Loucy (cell line): ENCODE measurements at regions not wholly inside any gene's neighbourhood (a gene's known extent, or its start where the extent isn't known, plus 50 kb on each side); places are given as distances from the start of the nearest gene placed in this dataset.

Experiments used
- H2AFZ ChIP-seq: fragments of 200-600 bp; sonication (generic); 2 replicates; pipeline ENCODE4 v1.6.0; 2016; ENCODE audit warnings: antibody characterized with exemption, mild to moderate bottlenecking, low read length, moderate library complexity
- H3F3A ChIP-seq: fragments of 200-600 bp; 2 replicates; pipeline ENCODE4 v1.6.0; 2016; ENCODE audit warnings: antibody characterized with exemption, low read depth, mild to moderate bottlenecking
- H3K27me3 ChIP-seq: fragments of 200-600 bp; sonication (generic); 2 replicates; pipeline ENCODE4 v1.6.1; 2014; ENCODE audit warnings: low read length, mild to moderate bottlenecking; ENCODE audit not compliant: insufficient read depth, poor library complexity, severe bottlenecking
- H3K36me3 ChIP-seq: fragments of 200-600 bp; sonication (generic); 2 replicates; pipeline ENCODE4 v1.6.1; 2016; ENCODE audit warnings: low read length; ENCODE audit not compliant: insufficient read depth
- H3K4me1 ChIP-seq: fragments of 200-600 bp; sonication (generic); 2 replicates; pipeline ENCODE4 v1.5.1; 2014; ENCODE audit warnings: low read length, mild to moderate bottlenecking; ENCODE audit not compliant: insufficient read depth, poor library complexity, severe bottlenecking
- H3K4me2 ChIP-seq: fragments of 200-600 bp; sonication (generic); 2 replicates; pipeline ENCODE4 v1.6.0; 2014; ENCODE audit warnings: antibody characterized with exemption, low read length, low read depth, mild to moderate bottlenecking; ENCODE audit not compliant: poor library complexity, severe bottlenecking
- H3K4me3 ChIP-seq: fragments of 200-600 bp; sonication (generic); 2 replicates; pipeline ENCODE4 v1.5.1; 2014; ENCODE audit warnings: low read length, mild to moderate bottlenecking, mixed read lengths; ENCODE audit not compliant: poor library complexity, severe bottlenecking
- H3K79me2 ChIP-seq: fragments of 200-600 bp; sonication (generic); 2 replicates; pipeline ENCODE4 v1.6.1; 2014; ENCODE audit warnings: low read length; ENCODE audit not compliant: insufficient read depth
- H3K9ac ChIP-seq: fragments of 200-600 bp; sonication (generic); 2 replicates; pipeline ENCODE4 v1.6.0; 2014; ENCODE audit warnings: mild to moderate bottlenecking, low read depth, low read length, moderate library complexity; ENCODE audit not compliant: poor library complexity, severe bottlenecking
- H3K9me2 ChIP-seq: fragments of 200-600 bp; sonication (generic); replicated peaks from 2 replicates; pipeline ENCODE4 v1.6.1; 2016; ENCODE audit warnings: low read depth, low read length, mixed read lengths
- H3K9me3 ChIP-seq: fragments of 200-600 bp; sonication (generic); 2 replicates; pipeline ENCODE4 v1.6.1; 2014; ENCODE audit warnings: mild to moderate bottlenecking, antibody characterized with exemption, low read length, low read depth; ENCODE audit not compliant: insufficient read depth
- H4K20me1 ChIP-seq: fragments of 200-600 bp; sonication (generic); 2 replicates; pipeline ENCODE4 v1.6.0; 2014; ENCODE audit warnings: antibody characterized with exemption, low read length, mild to moderate bottlenecking; ENCODE audit not compliant: insufficient read depth, poor library complexity, severe bottlenecking
- EZH2phosphoT487 ChIP-seq: fragments of 200-600 bp; IDR thresholded peaks from 2 replicates; pipeline ENCODE4 v1.6.1; 2018; ENCODE audit warnings: antibody characterized with exemption, mild to moderate bottlenecking, moderate library complexity, borderline replicate concordance
- TF ChIP-seq, protein P1 (sequence below): fragments of 200-600 bp; sonication (generic); conservative IDR thresholded peaks from 2 replicates; pipeline ENCODE4 v1.5.1; 2014; ENCODE audit warnings: mild to moderate bottlenecking, antibody characterized with exemption, low read length

DNA sequence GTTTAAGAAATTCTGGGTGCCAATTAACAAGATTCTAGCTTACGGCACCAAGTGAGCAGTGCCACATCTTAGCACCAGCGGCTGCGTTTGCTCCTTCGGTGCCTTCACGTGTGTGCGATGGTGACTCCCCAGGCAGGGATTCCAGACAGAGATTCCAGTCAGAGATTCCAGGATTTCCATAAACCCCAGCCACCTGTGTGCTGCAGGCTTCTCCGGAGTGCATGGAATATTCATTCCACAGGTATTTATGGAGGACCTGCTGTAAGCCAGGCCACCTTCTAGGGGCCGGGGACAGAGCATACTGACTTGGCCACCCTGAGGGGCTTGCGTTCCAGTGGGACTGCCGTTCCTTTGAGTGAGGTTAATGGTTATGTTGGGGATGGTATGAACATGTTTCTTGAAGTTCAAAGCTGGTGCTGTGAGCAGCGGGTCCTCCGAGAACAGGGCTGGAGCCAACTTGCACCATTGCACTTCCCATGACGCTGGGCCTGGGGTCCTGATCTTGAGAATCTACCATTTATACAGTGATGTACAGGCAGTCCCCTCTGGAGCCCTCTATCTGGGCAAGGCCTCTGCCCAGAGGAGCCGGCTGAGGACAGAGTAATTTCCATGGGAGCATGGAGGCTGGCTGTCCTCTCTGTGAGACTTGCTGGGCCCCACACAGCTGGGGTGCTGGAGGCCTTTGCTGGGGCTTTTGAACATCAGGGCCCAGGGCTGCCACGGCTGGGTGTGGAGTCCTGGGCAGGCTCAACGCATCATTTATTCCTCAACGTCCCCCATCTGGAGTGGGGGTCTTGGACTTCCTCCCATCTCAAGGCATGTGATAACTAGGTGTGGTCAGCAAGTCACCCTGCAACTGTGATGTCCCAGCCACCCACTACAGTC lies 58.8 kb upstream of the AJAP1 start:
- Histone ChIP-seq H3K4me1 (no peaks in the 10 kb centered on the region), H3K9me3 (no peaks in the 10 kb centered on the region; the same call in 1 of the 2 replicates), H3K9ac (no peak overlapping the region), H3K36me3 (no peaks in the 10 kb centered on the region), H4K20me1 (no peaks in the 10 kb centered on the region), H3K9me2 (no peaks in the 10 kb centered on the region), H3K79me2 (no peaks in the 10 kb centered on the region), H3K4me3 (no peak overlapping the region), H3F3A (no peaks in the 10 kb centered on the region), H3K27me3 (no peaks in the 10 kb centered on the region), H3K4me2 (no peak overlapping the region), H2AFZ (no peak overlapping the region)
- TF ChIP-seq, protein P1, sequence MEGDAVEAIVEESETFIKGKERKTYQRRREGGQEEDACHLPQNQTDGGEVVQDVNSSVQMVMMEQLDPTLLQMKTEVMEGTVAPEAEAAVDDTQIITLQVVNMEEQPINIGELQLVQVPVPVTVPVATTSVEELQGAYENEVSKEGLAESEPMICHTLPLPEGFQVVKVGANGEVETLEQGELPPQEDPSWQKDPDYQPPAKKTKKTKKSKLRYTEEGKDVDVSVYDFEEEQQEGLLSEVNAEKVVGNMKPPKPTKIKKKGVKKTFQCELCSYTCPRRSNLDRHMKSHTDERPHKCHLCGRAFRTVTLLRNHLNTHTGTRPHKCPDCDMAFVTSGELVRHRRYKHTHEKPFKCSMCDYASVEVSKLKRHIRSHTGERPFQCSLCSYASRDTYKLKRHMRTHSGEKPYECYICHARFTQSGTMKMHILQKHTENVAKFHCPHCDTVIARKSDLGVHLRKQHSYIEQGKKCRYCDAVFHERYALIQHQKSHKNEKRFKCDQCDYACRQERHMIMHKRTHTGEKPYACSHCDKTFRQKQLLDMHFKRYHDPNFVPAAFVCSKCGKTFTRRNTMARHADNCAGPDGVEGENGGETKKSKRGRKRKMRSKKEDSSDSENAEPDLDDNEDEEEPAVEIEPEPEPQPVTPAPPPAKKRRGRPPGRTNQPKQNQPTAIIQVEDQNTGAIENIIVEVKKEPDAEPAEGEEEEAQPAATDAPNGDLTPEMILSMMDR = no peak
- TF ChIP-seq EZH2phosphoT487 = no peak

GRCh38 chr1:4596486-4596885 lies 57.9 kb upstream of the AJAP1 start:
- H3K79me2 ChIP-seq = no peaks in the 10 kb centered on the region
- H3K9me2 ChIP-seq = no peaks in the 10 kb centered on the region
- no peak overlapping the region for H3K9ac ChIP-seq
- no peaks in the 10 kb centered on the region for H4K20me1 ChIP-seq
- no peak overlapping the region for H3K4me3 ChIP-seq
- no peaks in the 10 kb centered on the region for H3K27me3 ChIP-seq
- TF ChIP-seq, protein P1 = no peak
- TF ChIP-seq EZH2phosphoT487 = no peak
- H3F3A ChIP-seq = no peaks in the 10 kb centered on the region
- no peak overlapping the region for H3K4me2 ChIP-seq
- no peak overlapping the region for H2AFZ ChIP-seq
- H3K4me1 ChIP-seq = no peaks in the 10 kb centered on the region
- no peaks in the 10 kb centered on the region; the same call in 1 of the 2 replicates for H3K9me3 ChIP-seq
- H3K36me3 ChIP-seq = no peaks in the 10 kb centered on the region

GRCh38 chr1:4597020-4597419 lies 57.4 kb upstream of the AJAP1 start:
- Histone ChIP-seq H3K9me3 (no peaks in the 10 kb centered on the region; the same call in 1 of the 2 replicates), H3K9me2 (no peaks in the 10 kb centered on the region), H4K20me1 (no peaks in the 10 kb centered on the region), H3F3A (no peaks in the 10 kb centered on the region), H3K27me3 (no peaks in the 10 kb centered on the region), H3K4me1 (no peaks in the 10 kb centered on the region), H3K4me3 (no peak overlapping the region), H3K36me3 (no peaks in the 10 kb centered on the region), H3K9ac (no peak overlapping the region), H2AFZ (no peak overlapping the region), H3K4me2 (no peak overlapping the region), H3K79me2 (no peaks in the 10 kb centered on the region)
- TF ChIP-seq, protein P1 = no peak
- TF ChIP-seq EZH2phosphoT487 = no peak
